ENCODE measurements at regions not wholly inside any gene's neighbourhood (a gene's known extent, or its start where the extent isn't known, plus 50 kb on each side); places are given as distances from the start of the nearest gene placed in this dataset.
A peak's percentile ranks its signal among the peaks of the same experiment; 100 is the strongest.

DNA sequence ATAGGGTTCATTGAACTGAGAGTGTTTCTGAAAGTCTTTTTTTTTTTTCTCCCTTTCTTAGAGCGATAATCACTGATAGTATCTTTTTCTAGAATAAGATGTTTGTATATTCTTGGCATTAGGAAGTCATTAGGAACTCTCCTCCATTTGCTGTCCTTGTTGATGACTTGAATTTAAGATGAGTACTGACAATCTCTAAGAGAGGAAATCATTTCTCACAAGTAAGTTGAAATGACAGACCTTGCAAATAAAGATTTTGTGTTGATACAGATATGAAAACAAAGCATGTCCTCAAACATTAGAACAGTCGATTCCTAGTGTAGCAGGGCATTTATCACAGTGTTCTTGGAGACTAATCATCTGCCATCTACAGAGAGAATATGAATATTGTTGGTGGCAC, 458.4 kb upstream of the SYT1 start:
- Histone ChIP-seq H3K4me2 (peak overlapping the region; percentile 67), H3K4me3 (no peak overlapping the region), H3K9me3 (no peaks in the 10 kb centered on the region), H3K27ac (no peak overlapping the region), H3K4me1 (peaks cover 25% of the 10 kb centered on the region)
- no peak for FAIRE-seq
- WGBS (ENCODE audit: missing lambda C conversion rate): 72% methylated on average over 2 of the region's 2 CpGs
- ChIA-PET CTCF (no interaction called here), POLR2A (no interaction called here)
- no peak for TF ChIP-seq ZSCAN20 (CRISPR knock-in tag; IDR thresholded peaks at IDR 0.05)
- TF ChIP-seq PHF8 (IDR thresholded peaks at IDR 0.05; ENCODE audit: borderline replicate concordance, low read depth): no peak
- no peak for TF ChIP-seq CHD4 (IDR thresholded peaks at IDR 0.05; ENCODE audit: borderline replicate concordance)
- no peak for TF ChIP-seq TP53 (CRISPR knock-in tag; IDR thresholded peaks at IDR 0.05)
- no peak for TF ChIP-seq SREBF2 (IDR thresholded peaks at IDR 0.05)
- TF ChIP-seq FOXS1 (CRISPR knock-in tag; IDR thresholded peaks at IDR 0.05): no peak
- TF ChIP-seq JUNB (IDR thresholded peaks at IDR 0.05): no peak
- TF ChIP-seq, protein P1, sequence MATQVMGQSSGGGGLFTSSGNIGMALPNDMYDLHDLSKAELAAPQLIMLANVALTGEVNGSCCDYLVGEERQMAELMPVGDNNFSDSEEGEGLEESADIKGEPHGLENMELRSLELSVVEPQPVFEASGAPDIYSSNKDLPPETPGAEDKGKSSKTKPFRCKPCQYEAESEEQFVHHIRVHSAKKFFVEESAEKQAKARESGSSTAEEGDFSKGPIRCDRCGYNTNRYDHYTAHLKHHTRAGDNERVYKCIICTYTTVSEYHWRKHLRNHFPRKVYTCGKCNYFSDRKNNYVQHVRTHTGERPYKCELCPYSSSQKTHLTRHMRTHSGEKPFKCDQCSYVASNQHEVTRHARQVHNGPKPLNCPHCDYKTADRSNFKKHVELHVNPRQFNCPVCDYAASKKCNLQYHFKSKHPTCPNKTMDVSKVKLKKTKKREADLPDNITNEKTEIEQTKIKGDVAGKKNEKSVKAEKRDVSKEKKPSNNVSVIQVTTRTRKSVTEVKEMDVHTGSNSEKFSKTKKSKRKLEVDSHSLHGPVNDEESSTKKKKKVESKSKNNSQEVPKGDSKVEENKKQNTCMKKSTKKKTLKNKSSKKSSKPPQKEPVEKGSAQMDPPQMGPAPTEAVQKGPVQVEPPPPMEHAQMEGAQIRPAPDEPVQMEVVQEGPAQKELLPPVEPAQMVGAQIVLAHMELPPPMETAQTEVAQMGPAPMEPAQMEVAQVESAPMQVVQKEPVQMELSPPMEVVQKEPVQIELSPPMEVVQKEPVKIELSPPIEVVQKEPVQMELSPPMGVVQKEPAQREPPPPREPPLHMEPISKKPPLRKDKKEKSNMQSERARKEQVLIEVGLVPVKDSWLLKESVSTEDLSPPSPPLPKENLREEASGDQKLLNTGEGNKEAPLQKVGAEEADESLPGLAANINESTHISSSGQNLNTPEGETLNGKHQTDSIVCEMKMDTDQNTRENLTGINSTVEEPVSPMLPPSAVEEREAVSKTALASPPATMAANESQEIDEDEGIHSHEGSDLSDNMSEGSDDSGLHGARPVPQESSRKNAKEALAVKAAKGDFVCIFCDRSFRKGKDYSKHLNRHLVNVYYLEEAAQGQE (IDR thresholded peaks at IDR 0.05): no peak
- no peak for TF ChIP-seq EP300 (IDR thresholded peaks at IDR 0.05)
- no peak for TF ChIP-seq JUN (IDR thresholded peaks at IDR 0.05)
- no peak for TF ChIP-seq HOXA7 (CRISPR knock-in tag; IDR thresholded peaks at IDR 0.05)
- TF ChIP-seq CHD2 (IDR thresholded peaks at IDR 0.05; ENCODE audit: low read length, partially characterized antibody): no peak
- no peak for ATAC-seq
- no peak for DNase-seq (ENCODE audit: low read depth in 1 of 2, low spot score in 1 of 2)

DNA sequence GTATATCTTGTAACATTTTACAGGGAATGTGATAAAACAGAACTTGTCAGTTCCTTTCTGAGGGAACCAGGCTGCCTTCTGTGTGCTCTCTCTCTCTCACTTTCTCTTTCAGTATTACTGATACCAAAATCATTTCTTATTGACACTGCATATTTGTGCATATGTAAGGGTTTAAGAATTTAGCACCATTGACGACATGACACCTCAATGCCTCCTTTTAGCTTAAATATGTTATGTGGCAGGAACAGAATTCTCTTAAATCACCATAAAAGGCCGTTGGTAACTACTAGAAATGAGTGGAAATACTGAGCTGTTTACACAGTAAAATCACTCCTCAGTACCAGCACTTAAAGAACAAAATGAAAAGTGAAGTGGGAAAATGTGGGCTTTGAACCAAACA, 457.7 kb upstream of the SYT1 start:
- no peak overlapping the region for H3K27ac ChIP-seq
- CTCF ChIA-PET: interaction anchor here (0.7 to 1.4 kb wide), 2 partner anchors 14 to 19 kb away, joined by 3 read pairs; no protein-coding TSS in a partner anchor
- POLR2A ChIA-PET: no interaction called here
- TF ChIP-seq FOSB (CRISPR knock-in tag; IDR thresholded peaks at IDR 0.05): no peak
- FAIRE-seq: no peak
- ATAC-seq: peak in 1 of 2 experiments; percentile 51; a peak in 2 of 6 replicates
- no peak for DNase-seq (ENCODE audit: low read depth in 1 of 2, low spot score in 1 of 2)
- WGBS (ENCODE audit: missing lambda C conversion rate): 8% methylated on average over 2 of the region's 2 CpGs
- H3K4me1 ChIP-seq: peaks cover 25% of the 10 kb centered on the region
- H3K9me3 ChIP-seq: no peaks in the 10 kb centered on the region
- peak overlapping the region; percentile 67 for H3K4me2 ChIP-seq
- no peak overlapping the region; the same call in 2 of the 3 replicates for H3K4me3 ChIP-seq

DNA sequence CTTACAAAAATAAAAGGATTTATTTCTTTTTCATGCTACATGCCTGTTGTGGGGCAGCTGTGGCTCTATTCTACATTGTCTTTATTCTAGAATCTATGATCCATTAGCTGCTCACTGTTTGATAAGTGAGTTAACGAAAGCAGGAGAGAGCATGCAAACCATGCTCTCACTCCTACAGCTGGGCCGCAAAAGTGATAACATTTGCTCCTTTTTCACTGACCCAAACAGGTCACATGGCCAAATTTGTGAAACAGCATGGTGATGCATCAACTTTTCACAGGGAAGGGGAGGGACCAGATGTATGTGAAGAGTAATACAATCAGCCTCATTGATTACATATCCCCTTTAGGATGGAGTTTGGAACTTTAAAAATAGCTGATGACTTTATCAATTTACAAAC, 456.9 kb upstream of the SYT1 start:
- no peak for DNase-seq (ENCODE audit: low read depth in 1 of 2, low spot score in 1 of 2)
- TF ChIP-seq ZNF302 (CRISPR knock-in tag; IDR thresholded peaks at IDR 0.05) (no peak), TP53 (CRISPR knock-in tag; IDR thresholded peaks at IDR 0.05) (no peak), ZFP36 (IDR thresholded peaks at IDR 0.05; ENCODE audit: borderline replicate concordance, partially characterized antibody) (no peak), NFE2L2 (conservative IDR thresholded peaks at IDR 0.05; ENCODE audit: low read length) (no peak), RCOR1 (IDR thresholded peaks at IDR 0.05; ENCODE audit: low read depth, low read length) (no peak)
- TF ChIP-seq, protein P2, sequence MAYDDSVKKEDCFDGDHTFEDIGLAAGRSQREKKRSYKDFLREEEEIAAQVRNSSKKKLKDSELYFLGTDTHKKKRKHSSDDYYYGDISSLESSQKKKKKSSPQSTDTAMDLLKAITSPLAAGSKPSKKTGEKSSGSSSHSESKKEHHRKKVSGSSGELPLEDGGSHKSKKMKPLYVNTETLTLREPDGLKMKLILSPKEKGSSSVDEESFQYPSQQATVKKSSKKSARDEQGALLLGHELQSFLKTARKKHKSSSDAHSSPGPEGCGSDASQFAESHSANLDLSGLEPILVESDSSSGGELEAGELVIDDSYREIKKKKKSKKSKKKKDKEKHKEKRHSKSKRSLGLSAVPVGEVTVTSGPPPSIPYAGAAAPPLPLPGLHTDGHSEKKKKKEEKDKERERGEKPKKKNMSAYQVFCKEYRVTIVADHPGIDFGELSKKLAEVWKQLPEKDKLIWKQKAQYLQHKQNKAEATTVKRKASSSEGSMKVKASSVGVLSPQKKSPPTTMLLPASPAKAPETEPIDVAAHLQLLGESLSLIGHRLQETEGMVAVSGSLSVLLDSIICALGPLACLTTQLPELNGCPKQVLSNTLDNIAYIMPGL (CRISPR knock-in tag; IDR thresholded peaks at IDR 0.05; ENCODE audit: borderline replicate concordance): no peak
- 94% methylated on average over 2 of the region's 2 CpGs for WGBS (ENCODE audit: missing lambda C conversion rate)
- peak; percentile 39 for FAIRE-seq
- ChIA-PET POLR2A (no interaction called here), CTCF (interaction anchor here (1.4 kb wide), 1 partner anchor 15 kb away, joined by 3 read pairs; no protein-coding TSS in a partner anchor)
- no peak overlapping the region for H3K4me3 ChIP-seq
- H3K4me2 ChIP-seq: peak overlapping the region; percentile 67; the same call in 2 of the 3 replicates
- peaks cover 24% of the 10 kb centered on the region for H3K4me1 ChIP-seq
- no peak overlapping the region for H3K27ac ChIP-seq
- ATAC-seq: 0 out of 6 replicates have a peak, but pooled peaks have one; percentile 35 to 39
- no peaks in the 10 kb centered on the region for H3K9me3 ChIP-seq
